Ovary (tissue), 7 donors: ENCODE measurements at regions not wholly inside any gene's neighbourhood (a gene's known extent, or its start where the extent isn't known, plus 50 kb on each side); places are given as distances from the start of the nearest gene placed in this dataset.
"Not testable (repeated sequence)": the region's sequence is repeated elsewhere in the genome, so short reads cannot be mapped to it uniquely, and the experiment has no call there.

Source experiments
- DNase-seq, 5 donors: peaks; one replicate each; pipeline ENCODE4 v3.0.0-alpha.2; 2019 to 2020
- H3K27ac ChIP-seq, 2 donors: fragments of 200-600 bp; one replicate each; pipeline versions ENCODE4 v1.5.1 to v1.8.0; 2019 to 2022
- H3K27me3 ChIP-seq: fragments of 200-600 bp; one replicate; pipeline ENCODE4 v1.8.0; 2022
- H3K36me3 ChIP-seq: fragments of 200-600 bp; sonication (generic); one replicate; pipeline ENCODE4 v1.5.1; 2019
- H3K4me1 ChIP-seq: one replicate; pipeline ENCODE4 v1.8.1; 2013; ENCODE audit warnings: mild to moderate bottlenecking, moderate library complexity; ENCODE audit not compliant: insufficient read depth
- H3K4me3 ChIP-seq: fragments of 200-600 bp; sonication (generic); one replicate; pipeline ENCODE4 v1.5.1; 2017
- H3K9me3 ChIP-seq, 2 donors: fragments of 200-600 bp in 1 of 2; sonication (generic) in 1 of 2; one replicate each; pipeline versions ENCODE4 v1.5.1 to v1.8.1; 2013 to 2019; ENCODE audit warnings: mild to moderate bottlenecking in 1 of 2, moderate library complexity in 1 of 2
- CTCF ChIP-seq, 3 donors: fragments of 450-650 bp in 2 of 3; fragments of 200-600 bp in 1 of 3; IDR thresholded peaks; one replicate each; pipeline versions ENCODE4 v1.5.1 to v1.8.0; 2016 to 2022; ENCODE audit warnings: antibody characterized with exemption in 3 of 3, mild to moderate bottlenecking in 1 of 3
- EP300 ChIP-seq: sonication (generic); formaldehyde crosslinking; IDR thresholded peaks from one replicate; pipeline ENCODE4 v1.6.1; 2017; ENCODE audit warnings: antibody characterized with exemption
- POLR2A ChIP-seq: fragments of 450-650 bp; IDR thresholded peaks from one replicate; pipeline ENCODE4 v1.6.1; 2017; ENCODE audit warnings: antibody characterized with exemption, mild to moderate bottlenecking, moderate library complexity
- WGBS, 3 donors: extraction: QIAGEN DNeasy Blood & Tissue Kit in 1 of 3; methylation state at CpG; one replicate each; pipeline versions ENCODE4 v1.1.5 to v1.1.7; 2013 to 2017; 5-methylcytosine and 5-hydroxymethylcytosine counted together
- intact Hi-C, 4 donors: fragments of 100-400 bp; cut with DNase I; formaldehyde crosslinking; loops; one replicate each; pipeline versions ENCODE4 v1.11.0 to v1.15.1; 2022 to 2023
- donor health status: DM: no; HTN: no; CAD: no; lungs with moderate emphysema.
- donor health status: DM: no; HTN: no; CAD: no.
- donor health status: Bipolar disorder and iron deficiency.
- donor health status: DM: no; HTN: no; CAD: no.
- donor health status: DM: yes; HTN: yes; CAD: no.

- WGBS, 3 donors: 83 to 88% (median 87%) methylated on average over 2 of the region's 2 CpGs
- Histone ChIP-seq H3K4me3 (no peak overlapping the region), H3K27me3 (no peaks in the 10 kb centered on the region), H3K4me1 (peaks cover 2% of the 10 kb centered on the region), H3K27ac (no peak overlapping the region), H3K9me3 (no peaks in the 10 kb centered on the region), H3K36me3 (no peaks in the 10 kb centered on the region)
- TF ChIP-seq CTCF (IDR thresholded peaks at IDR 0.05) (no peak), POLR2A (no peak), EP300 (no peak)
- DNase-seq: no peak
- intact Hi-C loops: loop anchor here in 1 of 4 donors (10.0 kb wide), 1 partner anchor 55 kb away; no protein-coding TSS in a partner anchor
Observed at GRCh38 chr14:22370084-22370847, 218.8 kb downstream of the DAD1 start.

- H3K4me1 ChIP-seq: no peaks in the 10 kb centered on the region
- intact Hi-C loops: no loop called here
- TF ChIP-seq POLR2A (no peak), EP300 (no peak), CTCF (IDR thresholded peaks at IDR 0.05) (no peak)
- H3K4me3 ChIP-seq: no peak overlapping the region
- H3K27ac ChIP-seq: no peak overlapping the region
- no peaks in the 10 kb centered on the region for H3K36me3 ChIP-seq
- no peaks in the 10 kb centered on the region for H3K27me3 ChIP-seq
- no peak for DNase-seq
- H3K9me3 ChIP-seq: no peaks in the 10 kb centered on the region
Observed at GRCh38 chr14:22358726-22359125, 230.3 kb downstream of the DAD1 start.

GRCh38 chr14:22349281-22349680 is 239.7 kb downstream of the DAD1 start:
- H3K9me3 ChIP-seq, intact Hi-C loops, H3K36me3 ChIP-seq, H3K27ac ChIP-seq, DNase-seq, H3K4me3 ChIP-seq, H3K27me3 ChIP-seq, H3K4me1 ChIP-seq: not testable (repeated sequence)
- 58 to 74% (median 65%) methylated on average over 3 to 4 of the region's 4 CpGs for WGBS, 3 donors

- intact Hi-C loops: no loop called here
- TF ChIP-seq EP300 (no peak), POLR2A (no peak), CTCF (IDR thresholded peaks at IDR 0.05) (no peak)
- no peak overlapping the region for H3K27ac ChIP-seq
- peaks cover 0 to 3% of the 10 kb centered on the region in 2 donors for H3K9me3 ChIP-seq
- 87 to 90% (median 88%) methylated on average over 3 of the region's 3 CpGs for WGBS, 3 donors
- H3K4me1 ChIP-seq: no peaks in the 10 kb centered on the region
- no peak for DNase-seq
- H3K4me3 ChIP-seq: no peak overlapping the region
- no peaks in the 10 kb centered on the region for H3K27me3 ChIP-seq
- H3K36me3 ChIP-seq: no peaks in the 10 kb centered on the region
Observed at GRCh38 chr14:22344673-22345072, 244.4 kb downstream of the DAD1 start.

- WGBS, 3 donors: 84 to 91% (median 87%) methylated on average over 4 of the region's 4 CpGs
- intact Hi-C loops, DNase-seq: not testable (repeated sequence)
Observed at GRCh38 chr14:22344209-22344608, 244.8 kb downstream of the DAD1 start.

More at GRCh38 chr14:22344209-22344608, 244.8 kb downstream of the DAD1 start:
- H3K27me3 ChIP-seq, H3K4me1 ChIP-seq, H3K36me3 ChIP-seq, H3K27ac ChIP-seq, H3K4me3 ChIP-seq, H3K9me3 ChIP-seq: not testable (repeated sequence)
